H9 (cell line): ENCODE measurements at regions not wholly inside any gene's neighbourhood (a gene's known extent, or its start where the extent isn't known, plus 50 kb on each side); places are given as distances from the start of the nearest gene placed in this dataset.

Source experiments
- DNase-seq: peaks from one replicate; pipeline ENCODE4 v3.0.0-alpha.2; 2017
- H2AFZ ChIP-seq: one replicate; pipeline ENCODE4 v1.6.1; 2013; ENCODE audit warnings: mild to moderate bottlenecking, low read length, control low read depth, moderate library complexity
- H2AK5ac ChIP-seq: 2 replicates; pipeline ENCODE4 v1.6.1; 2013; ENCODE audit warnings: low read length, control low read depth, mixed read lengths; ENCODE audit not compliant: insufficient read length
- H2BK120ac ChIP-seq: one replicate; pipeline ENCODE4 v1.6.1; 2013; ENCODE audit warnings: low read depth, mild to moderate bottlenecking, low read length, control low read depth, inconsistent platforms; ENCODE audit not compliant: poor library complexity, severe bottlenecking
- H2BK12ac ChIP-seq: 2 replicates; pipeline ENCODE4 v1.6.1; 2013; ENCODE audit warnings: low read length, control low read depth, mixed read lengths, low read depth; ENCODE audit not compliant: insufficient read length
- H2BK15ac ChIP-seq: 2 replicates; pipeline ENCODE4 v1.6.1; 2013; ENCODE audit warnings: low read depth, low read length, control low read depth
- H2BK20ac ChIP-seq: one replicate; pipeline ENCODE4 v1.6.1; 2013; ENCODE audit warnings: low read depth, mild to moderate bottlenecking, low read length, control low read depth, inconsistent platforms; ENCODE audit not compliant: poor library complexity, severe bottlenecking
- H2BK5ac ChIP-seq: 2 replicates; pipeline ENCODE4 v1.6.1; 2013; ENCODE audit warnings: low read length, control low read depth, mixed read lengths; ENCODE audit not compliant: insufficient read length
- H3K14ac ChIP-seq: 2 replicates; pipeline ENCODE4 v1.6.1; 2013; ENCODE audit warnings: low read length, control low read depth; ENCODE audit not compliant: insufficient read depth
- H3K18ac ChIP-seq: 2 replicates; pipeline ENCODE4 v1.6.1; 2013; ENCODE audit warnings: low read depth, mild to moderate bottlenecking, mixed read lengths, low read length, control low read depth; ENCODE audit not compliant: insufficient read length
- H3K23ac ChIP-seq: 2 replicates; pipeline ENCODE4 v1.6.1; 2013; ENCODE audit warnings: low read length, control low read depth, mixed read lengths, low read depth; ENCODE audit not compliant: insufficient read length
- H3K23me2 ChIP-seq: 2 replicates; pipeline ENCODE4 v1.6.1; 2013; ENCODE audit warnings: low read depth, mild to moderate bottlenecking, mixed read lengths, low read length, control low read depth; ENCODE audit not compliant: insufficient read length, poor library complexity, severe bottlenecking
- H3K27ac ChIP-seq: 2 replicates; pipeline ENCODE4 v1.5.1; 2013; ENCODE audit warnings: low read length, control low read depth, mixed read lengths, low read depth; ENCODE audit not compliant: insufficient read length
- H3K27me3 ChIP-seq: 2 replicates; pipeline ENCODE4 v1.6.1; 2013; ENCODE audit warnings: low read length, control low read depth, inconsistent platforms; ENCODE audit not compliant: insufficient read depth
- H3K4ac ChIP-seq: 2 replicates; pipeline ENCODE4 v1.6.1; 2013; ENCODE audit warnings: low read depth, mild to moderate bottlenecking, control low read depth, inconsistent platforms, low read length, moderate library complexity
- H3K4me1 ChIP-seq: 2 replicates; pipeline ENCODE4 v1.6.1; 2013; ENCODE audit warnings: low read length, control low read depth, inconsistent platforms; ENCODE audit not compliant: insufficient read depth
- H3K4me2 ChIP-seq: 2 replicates; pipeline ENCODE4 v1.6.1; 2013; ENCODE audit warnings: low read length, control low read depth, mixed read lengths; ENCODE audit not compliant: insufficient read length, insufficient read depth
- H3K56ac ChIP-seq: 2 replicates; pipeline ENCODE4 v1.6.1; 2013; ENCODE audit warnings: low read depth, mild to moderate bottlenecking, mixed read lengths, low read length, control low read depth; ENCODE audit not compliant: insufficient read length
- H3K79me1 ChIP-seq: 2 replicates; pipeline ENCODE4 v1.6.1; 2013; ENCODE audit warnings: low read depth, mild to moderate bottlenecking, moderate library complexity, low read length, control low read depth, inconsistent platforms; ENCODE audit not compliant: insufficient read depth, poor library complexity, severe bottlenecking
- H3K79me2 ChIP-seq: 2 replicates; pipeline ENCODE4 v1.6.1; 2013; ENCODE audit warnings: low read length, control low read depth, inconsistent platforms; ENCODE audit not compliant: insufficient read depth
- H3K9ac ChIP-seq: 2 replicates; pipeline ENCODE4 v1.6.1; 2013; ENCODE audit warnings: low read length, control low read depth, mixed read lengths; ENCODE audit not compliant: insufficient read length; ENCODE audit errors: extremely low read depth
- H3K9me3 ChIP-seq: one replicate; pipeline ENCODE4 v1.6.1; 2013; ENCODE audit warnings: low read depth, low read length, inconsistent platforms; ENCODE audit not compliant: control insufficient read depth
- H3T11ph ChIP-seq: one replicate; pipeline ENCODE4 v1.6.1; 2013; ENCODE audit warnings: mild to moderate bottlenecking, low read length, control low read depth, inconsistent platforms
- H4K20me1 ChIP-seq: one replicate; pipeline ENCODE4 v1.6.1; 2013; ENCODE audit not compliant: control insufficient read depth, insufficient read length, insufficient read depth
- H4K5ac ChIP-seq: 2 replicates; pipeline ENCODE4 v1.6.1; 2013; ENCODE audit warnings: low read depth, mild to moderate bottlenecking, mixed read lengths, low read length, control low read depth; ENCODE audit not compliant: insufficient read length
- H4K8ac ChIP-seq: replicated peaks from 2 replicates; pipeline ENCODE4 v1.6.1; 2013; ENCODE audit warnings: low read length, control low read depth, mixed read lengths, low read depth; ENCODE audit not compliant: insufficient read length
- H4K91ac ChIP-seq: 2 replicates; pipeline ENCODE4 v1.6.1; 2013; ENCODE audit warnings: low read depth, mild to moderate bottlenecking, moderate library complexity, mixed read lengths, low read length, control low read depth; ENCODE audit not compliant: insufficient read length
- H3K27ac Mint-ChIP-seq, 3 experiments: 2 replicates in 2 of 3; 3 replicates in 1 of 3; pipeline ENCODE4 v1.8.0; 2020 to 2021; ENCODE audit warnings: mixed read lengths in 3 of 3, mild to moderate bottlenecking in 1 of 3, moderate library complexity in 1 of 3
- H3K27me3 Mint-ChIP-seq: 2 replicates; pipeline ENCODE4 v1.8.0; 2021; ENCODE audit warnings: low read depth, mild to moderate bottlenecking, moderate library complexity, mixed read lengths
- H3K36me3 Mint-ChIP-seq, 3 experiments: 2 replicates in 2 of 3; 3 replicates in 1 of 3; pipeline ENCODE4 v1.8.0; 2020 to 2021; ENCODE audit warnings: low read depth in 3 of 3, mixed read lengths in 3 of 3; ENCODE audit not compliant: insufficient read depth in 1 of 3
- H3K4me1 Mint-ChIP-seq, 2 experiments: 2 replicates each; pipeline ENCODE4 v1.8.0; 2020; ENCODE audit warnings: mixed read lengths in 2 of 2
- H3K4me3 Mint-ChIP-seq, 2 experiments: 2 replicates in 1 of 2; 3 replicates in 1 of 2; pipeline ENCODE4 v1.8.0; 2020 to 2021; ENCODE audit warnings: mild to moderate bottlenecking in 2 of 2, mixed read lengths in 2 of 2, moderate library complexity in 1 of 2
- H3K9me3 Mint-ChIP-seq, 2 experiments: 2 replicates in 1 of 2; 3 replicates in 1 of 2; pipeline ENCODE4 v1.8.0; 2020; ENCODE audit warnings: mild to moderate bottlenecking in 2 of 2, mixed read lengths in 2 of 2, moderate library complexity in 1 of 2
- TF ChIP-seq, protein P1 (sequence below): fragments of 200-600 bp; sonication (generic); conservative IDR thresholded peaks from 3 replicates; pipeline ENCODE4 v1.8.0; 2021; ENCODE audit warnings: antibody characterized with exemption, mild to moderate bottlenecking

DNA sequence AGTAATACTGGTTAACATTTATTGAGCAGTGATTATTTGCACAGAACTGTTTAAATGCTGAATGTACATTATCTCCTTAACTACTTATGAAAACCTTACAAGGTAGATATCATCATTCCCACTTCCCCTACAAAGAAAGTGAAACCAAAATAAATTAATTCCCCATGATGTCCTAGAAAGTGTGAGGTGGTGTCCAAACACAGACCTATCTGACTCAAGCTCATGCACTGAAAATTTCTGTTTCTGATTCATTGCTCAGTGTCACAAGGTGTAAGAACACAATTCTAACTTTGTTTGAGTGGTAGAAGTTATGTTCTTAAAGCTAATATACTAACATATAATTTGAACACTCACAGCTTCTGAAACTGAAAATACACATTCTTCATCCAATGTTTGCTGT, 178.7 kb downstream of the MRPL39 start:
- peaks cover 8% of the 10 kb centered on the region for H3K27me3 Mint-ChIP-seq

More for the DNA sequence above, 178.7 kb downstream of the MRPL39 start:
- H3K27ac Mint-ChIP-seq: no peak overlapping the region
- no peak overlapping the region for H2BK120ac ChIP-seq
- H2BK12ac ChIP-seq: no peak overlapping the region
- H3K36me3 Mint-ChIP-seq: no peaks in the 10 kb centered on the region
- no peak overlapping the region for H3K27ac ChIP-seq
- H2AFZ ChIP-seq: no peak overlapping the region
- no peak overlapping the region for H3K23ac ChIP-seq
- H4K8ac ChIP-seq: no peak overlapping the region
- H3K4me3 Mint-ChIP-seq: no peak overlapping the region
- no peaks in the 10 kb centered on the region for H3K9me3 ChIP-seq
- H3T11ph ChIP-seq: no peak overlapping the region
- no peak overlapping the region for H3K9ac ChIP-seq
- no peaks in the 10 kb centered on the region for H3K23me2 ChIP-seq
- no peaks in the 10 kb centered on the region for H3K4me1 Mint-ChIP-seq
- H4K20me1 ChIP-seq: no peaks in the 10 kb centered on the region
- no peak overlapping the region for H3K18ac ChIP-seq
- H3K79me2 ChIP-seq: no peaks in the 10 kb centered on the region
- H2BK5ac ChIP-seq: no peak overlapping the region
- no peaks in the 10 kb centered on the region; a peak in 1 of 5 replicates for H3K9me3 Mint-ChIP-seq
- H4K91ac ChIP-seq: no peak overlapping the region
- no peaks in the 10 kb centered on the region for H3K27me3 ChIP-seq
- no peaks in the 10 kb centered on the region for H3K4me1 ChIP-seq
- H3K4ac ChIP-seq: no peak overlapping the region
- H3K79me1 ChIP-seq: no peaks in the 10 kb centered on the region
- no peak overlapping the region for H3K4me2 ChIP-seq
- H2BK15ac ChIP-seq: no peak overlapping the region
- DNase-seq: no peak
- TF ChIP-seq, protein P1, sequence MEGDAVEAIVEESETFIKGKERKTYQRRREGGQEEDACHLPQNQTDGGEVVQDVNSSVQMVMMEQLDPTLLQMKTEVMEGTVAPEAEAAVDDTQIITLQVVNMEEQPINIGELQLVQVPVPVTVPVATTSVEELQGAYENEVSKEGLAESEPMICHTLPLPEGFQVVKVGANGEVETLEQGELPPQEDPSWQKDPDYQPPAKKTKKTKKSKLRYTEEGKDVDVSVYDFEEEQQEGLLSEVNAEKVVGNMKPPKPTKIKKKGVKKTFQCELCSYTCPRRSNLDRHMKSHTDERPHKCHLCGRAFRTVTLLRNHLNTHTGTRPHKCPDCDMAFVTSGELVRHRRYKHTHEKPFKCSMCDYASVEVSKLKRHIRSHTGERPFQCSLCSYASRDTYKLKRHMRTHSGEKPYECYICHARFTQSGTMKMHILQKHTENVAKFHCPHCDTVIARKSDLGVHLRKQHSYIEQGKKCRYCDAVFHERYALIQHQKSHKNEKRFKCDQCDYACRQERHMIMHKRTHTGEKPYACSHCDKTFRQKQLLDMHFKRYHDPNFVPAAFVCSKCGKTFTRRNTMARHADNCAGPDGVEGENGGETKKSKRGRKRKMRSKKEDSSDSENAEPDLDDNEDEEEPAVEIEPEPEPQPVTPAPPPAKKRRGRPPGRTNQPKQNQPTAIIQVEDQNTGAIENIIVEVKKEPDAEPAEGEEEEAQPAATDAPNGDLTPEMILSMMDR: no peak
- no peak overlapping the region for H2AK5ac ChIP-seq
- no peak overlapping the region for H2BK20ac ChIP-seq
- no peak overlapping the region for H3K14ac ChIP-seq
- no peak overlapping the region for H4K5ac ChIP-seq
- no peak overlapping the region for H3K56ac ChIP-seq
